ENCODE measurements at regions not wholly inside any gene's neighbourhood (a gene's known extent, or its start where the extent isn't known, plus 50 kb on each side); places are given as distances from the start of the nearest gene placed in this dataset.
"Not testable (repeated sequence)": the region's sequence is repeated elsewhere in the genome, so short reads cannot be mapped to it uniquely, and the experiment has no call there.

GRCh38 chr1:101428562-101428961 lies 191.7 kb downstream of the S1PR1 start:
- DNase-seq = no peak

GRCh38 chr1:101431956-101432510 lies 195.2 kb downstream of the S1PR1 start:
- DNase-seq = no peak

- no peak for DNase-seq
These were observed 199.2 kb downstream of the S1PR1 start for GRCh38 chr1:101435831-101436511.

GRCh38 chr1:101437800-101438199 lies 201.0 kb downstream of the S1PR1 start:
- DNase-seq = no peak

GRCh38 chr1:101438359-101438758 lies 201.5 kb downstream of the S1PR1 start:
- no peak for DNase-seq

- DNase-seq = no peak
These were observed 203.7 kb downstream of the S1PR1 start for GRCh38 chr1:101440485-101440884.

GRCh38 chr1:101444381-101444780 lies 207.6 kb downstream of the S1PR1 start:
- DNase-seq = no peak

GRCh38 chr1:101444873-101445618 lies 208.2 kb downstream of the S1PR1 start:
- no peak for DNase-seq

GRCh38 chr1:101448018-101448417 lies 211.2 kb downstream of the S1PR1 start:
- no peak for DNase-seq

GRCh38 chr1:101450691-101451090 lies 213.9 kb downstream of the S1PR1 start:
- not testable (repeated sequence) for DNase-seq

- peak; percentile 29 for DNase-seq
These were observed 215.1 kb downstream of the S1PR1 start for GRCh38 chr1:101451888-101452287.

GRCh38 chr1:101452825-101453224 lies 216.0 kb downstream of the S1PR1 start:
- DNase-seq = no peak

GRCh38 chr1:101453844-101454243 lies 217.0 kb downstream of the S1PR1 start:
- DNase-seq = no peak

GRCh38 chr1:101455166-101455565 lies 218.3 kb downstream of the S1PR1 start:
- no peak for DNase-seq

GRCh38 chr1:101460739-101461138 lies 223.9 kb downstream of the S1PR1 start:
- no peak for DNase-seq

- no peak for DNase-seq
These were observed 226.4 kb downstream of the S1PR1 start for GRCh38 chr1:101463195-101463594.

GRCh38 chr1:101465941-101466340 lies 229.1 kb downstream of the S1PR1 start:
- DNase-seq = no peak

GRCh38 chr1:101474039-101474665 lies 237.3 kb downstream of the S1PR1 start:
- no peak for DNase-seq

GRCh38 chr1:101476541-101476940 lies 239.7 kb downstream of the S1PR1 start:
- DNase-seq = no peak

- DNase-seq = no peak
These were observed 243.1 kb downstream of the S1PR1 start for GRCh38 chr1:101479945-101480344.

GRCh38 chr1:101482306-101482705 lies 245.5 kb downstream of the S1PR1 start:
- DNase-seq = no peak

- DNase-seq = no peak
These were observed 247.3 kb downstream of the S1PR1 start for GRCh38 chr1:101483982-101484688.

Data from activated naive CD4-positive, alpha-beta T cell treated with Interleukin-2 at 50 U/mL for 16 hours (primary cell).